Myocyte (in vitro differentiated cells): ENCODE measurements at regions not wholly inside any gene's neighbourhood (a gene's known extent, or its start where the extent isn't known, plus 50 kb on each side); places are given as distances from the start of the nearest gene placed in this dataset.

ENCODE experiments used
- DNase-seq: peaks from one replicate; pipeline ENCODE4 v3.0.0-alpha.2; 2012; ENCODE audit warnings: low read depth

DNA sequence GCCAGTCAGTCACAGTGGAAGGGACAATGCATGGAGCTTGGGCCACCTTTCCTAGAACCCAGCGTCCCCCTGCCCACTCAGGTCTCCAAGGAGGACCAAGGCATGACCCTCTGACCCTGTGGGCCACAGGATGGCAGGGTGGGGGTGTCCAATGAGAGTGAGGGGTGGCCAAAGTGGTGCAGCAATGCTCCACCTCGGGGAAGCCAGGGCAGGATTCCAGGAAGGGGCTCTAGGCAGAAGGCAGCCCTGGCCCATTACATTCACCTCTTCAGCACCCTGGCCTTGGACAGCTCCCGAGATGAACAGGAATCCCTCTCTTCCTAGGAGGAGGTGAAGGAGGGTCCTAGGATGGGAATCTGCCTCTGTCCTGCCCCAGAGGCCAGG, 597.5 kb downstream of the BRD1 start:
- DNase-seq, result no peak

- no peak for DNase-seq
These were observed 598.0 kb downstream of the BRD1 start for GRCh38 chr22:49229483-49230193.

DNA sequence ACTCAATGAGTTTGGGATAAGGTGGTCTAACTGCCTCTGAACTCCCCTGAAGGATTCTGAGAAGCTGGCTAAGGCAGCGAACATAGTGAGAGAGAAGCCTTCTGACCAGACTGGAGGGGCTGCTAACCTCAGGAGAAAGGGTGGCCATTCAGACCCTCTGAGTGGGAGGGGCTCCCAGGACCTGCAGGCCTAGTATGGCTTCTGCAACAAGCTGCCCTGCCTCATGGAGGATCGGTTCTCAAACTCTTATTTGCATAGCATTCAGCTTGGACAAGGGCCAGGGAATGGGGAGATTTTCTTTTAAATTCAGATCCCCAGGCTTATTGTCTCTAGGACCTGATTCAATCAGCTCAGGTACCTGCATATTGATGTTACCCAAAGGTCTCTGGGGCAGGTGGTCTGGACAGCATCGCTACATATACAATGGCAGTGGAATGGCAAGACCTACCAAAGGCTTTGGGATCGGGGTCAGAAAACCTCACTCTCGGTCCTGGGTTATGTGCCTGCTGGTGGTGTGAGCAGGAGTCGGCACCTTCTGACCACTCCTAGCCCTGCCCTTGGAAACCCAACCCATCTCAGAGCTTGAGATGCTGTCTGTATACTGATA, 599.1 kb downstream of the BRD1 start:
- DNase-seq, result no peak

GRCh38 chr22:49227670-49228069, 600.0 kb downstream of the BRD1 start:
- DNase-seq, result no peak

DNA sequence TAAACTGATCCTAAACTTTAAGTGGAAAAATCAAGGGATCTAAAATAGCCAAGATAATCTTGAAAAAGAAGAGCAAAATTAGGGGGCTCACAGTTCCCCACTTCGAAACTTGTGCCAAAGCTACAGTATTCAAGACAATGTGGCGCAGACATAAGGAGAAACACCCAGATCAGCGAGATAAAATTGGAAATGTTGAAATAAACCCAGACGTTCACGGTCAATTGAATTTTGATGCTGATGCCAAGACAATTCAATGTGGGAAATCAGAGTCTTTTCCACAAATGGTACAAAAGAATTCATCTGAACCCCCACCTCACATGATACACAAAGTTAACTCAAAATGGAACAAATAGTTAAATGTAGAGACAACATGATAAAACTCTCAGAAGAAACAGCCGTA, 601.6 kb downstream of the BRD1 start:
- DNase-seq, result no peak

GRCh38 chr22:49224243-49224642, 603.4 kb downstream of the BRD1 start:
- DNase-seq, result no peak

GRCh38 chr22:49218142-49218541, 609.5 kb downstream of the BRD1 start:
- DNase-seq, result no peak

DNA sequence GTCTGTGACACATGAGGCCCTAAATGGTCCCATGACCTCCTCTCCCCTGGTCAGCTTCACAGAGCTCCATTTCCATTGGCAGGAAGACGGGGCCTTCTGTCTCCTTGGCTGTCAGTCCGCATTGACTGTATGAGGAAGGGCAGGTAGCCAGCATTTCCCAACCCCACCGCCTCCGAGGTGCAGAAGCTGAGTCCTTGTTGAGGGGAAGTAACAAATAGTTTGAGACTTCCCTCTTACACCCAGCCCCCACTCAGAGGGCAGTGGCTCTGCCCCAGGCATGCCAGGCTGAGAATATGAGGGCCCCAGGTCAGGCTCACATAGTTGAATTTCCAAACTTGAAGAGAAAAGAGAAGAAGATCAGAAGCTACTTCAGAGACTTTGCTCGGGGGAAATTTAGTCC, 611.1 kb downstream of the BRD1 start:
- DNase-seq, result no peak

GRCh38 chr22:49215840-49216239, 611.8 kb downstream of the BRD1 start:
- no peak for DNase-seq

GRCh38 chr22:49214976-49215375, 612.7 kb downstream of the BRD1 start:
- DNase-seq, result no peak

DNA sequence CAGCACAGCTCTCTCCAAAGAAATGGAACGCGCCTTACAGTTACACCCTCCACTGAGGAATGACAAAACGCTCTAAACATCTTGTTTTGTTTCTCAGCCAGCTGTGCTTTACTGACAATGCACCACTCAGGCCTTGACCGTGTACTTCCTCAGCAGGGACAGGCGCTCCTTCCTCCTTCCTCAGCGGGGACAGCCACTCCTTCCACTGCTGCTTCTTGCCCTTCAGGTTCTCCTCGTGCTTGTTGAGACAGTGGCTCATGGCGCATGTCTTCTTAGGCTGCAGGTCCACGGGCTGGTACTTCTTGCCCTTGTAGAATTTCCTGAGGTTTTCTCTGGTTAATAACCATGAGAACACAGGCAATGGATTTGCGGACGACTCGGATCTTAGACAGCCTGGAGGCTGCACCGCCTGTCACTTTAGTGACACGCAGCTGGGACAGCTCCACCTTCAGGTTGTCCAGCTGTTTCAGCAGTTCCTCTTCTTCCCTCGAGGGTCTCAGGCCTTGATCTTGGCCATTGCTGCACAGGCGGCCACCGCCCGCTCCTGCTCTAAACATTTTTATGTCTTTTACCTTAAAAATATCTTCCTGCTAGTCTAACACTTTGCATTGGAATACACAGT, 613.8 kb downstream of the BRD1 start:
- no peak for DNase-seq

DNA sequence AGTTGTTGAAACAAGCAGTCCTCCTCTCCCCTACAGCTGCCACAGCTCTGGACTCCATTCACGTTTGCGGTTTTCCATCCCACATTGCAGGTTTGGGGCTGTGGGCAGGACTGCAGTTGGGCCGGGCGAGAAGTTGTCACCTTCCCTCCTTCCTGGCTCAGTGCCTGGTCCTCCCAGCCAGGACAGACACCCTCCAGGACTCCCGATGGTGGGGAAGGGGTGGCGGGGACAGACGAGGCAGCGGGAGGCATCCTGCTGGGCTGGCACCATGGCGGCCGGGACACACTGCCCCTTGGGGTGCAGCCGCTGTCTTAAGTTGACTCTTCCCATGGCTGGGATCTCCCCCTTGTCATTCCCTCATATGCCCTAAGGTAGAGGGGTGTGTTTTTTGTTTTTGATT, 615.2 kb downstream of the BRD1 start:
- DNase-seq, result no peak

- no peak for DNase-seq
These were observed 615.7 kb downstream of the BRD1 start for GRCh38 chr22:49212002-49212401.

DNA sequence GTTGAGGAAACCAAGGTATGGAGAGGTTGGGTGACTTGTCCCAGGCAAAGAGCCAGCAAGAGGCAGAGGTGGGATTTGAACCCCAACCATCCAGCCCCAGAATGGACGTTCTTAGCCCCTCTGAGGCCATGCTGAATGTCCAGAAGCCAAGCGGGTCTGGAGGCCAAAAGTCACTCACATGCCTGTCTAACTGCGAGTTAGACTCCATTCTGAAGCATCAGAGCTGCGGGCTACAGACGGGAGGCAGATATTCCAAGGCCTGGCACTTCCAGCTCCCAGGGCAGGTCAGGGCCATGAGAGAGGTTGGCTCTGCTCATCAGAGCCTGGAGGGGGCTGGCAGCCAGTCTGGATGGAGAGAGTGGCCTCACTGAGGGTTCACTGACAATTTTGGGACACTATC, 616.5 kb downstream of the BRD1 start:
- no peak for DNase-seq

- no peak for DNase-seq
These were observed 617.1 kb downstream of the BRD1 start for GRCh38 chr22:49210606-49211005.

DNA sequence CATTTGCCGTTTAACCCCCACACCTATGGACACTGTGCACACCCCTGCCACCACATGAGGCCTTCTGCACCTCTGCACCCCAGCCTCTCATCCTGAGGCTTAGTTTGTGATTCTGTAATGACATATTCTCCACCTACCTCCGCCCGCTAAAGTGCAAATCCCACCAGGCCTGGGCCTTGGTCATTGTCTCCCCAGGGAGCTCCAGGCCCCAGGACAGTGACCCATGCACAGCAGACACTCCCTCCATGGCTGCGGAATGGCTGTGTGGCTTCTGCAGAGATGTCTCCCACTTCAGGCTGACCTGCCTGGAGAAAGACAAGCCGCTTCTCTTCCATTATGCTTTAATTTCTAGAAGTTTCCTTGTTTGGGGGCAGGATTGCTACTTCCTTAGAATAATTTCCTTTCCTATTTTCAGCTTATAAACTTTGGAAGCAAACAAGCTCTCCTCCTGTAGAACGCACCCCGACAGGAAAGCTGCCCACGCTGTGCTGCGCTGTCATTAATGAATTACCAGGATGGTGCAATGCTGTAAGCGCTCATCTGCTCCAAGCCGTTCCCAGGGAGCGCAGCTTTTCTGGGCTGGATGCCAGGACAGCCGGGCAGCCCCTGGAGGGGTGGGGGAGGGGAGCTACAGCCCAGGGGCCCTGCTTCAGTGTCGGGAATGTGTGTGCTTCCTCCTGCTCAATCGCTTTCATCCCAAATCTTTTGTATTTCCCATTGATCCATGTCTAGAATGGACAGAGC, 618.0 kb downstream of the BRD1 start:
- no peak for DNase-seq

- DNase-seq, result no peak
These were observed 618.9 kb downstream of the BRD1 start for GRCh38 chr22:49208768-49209252.

DNA sequence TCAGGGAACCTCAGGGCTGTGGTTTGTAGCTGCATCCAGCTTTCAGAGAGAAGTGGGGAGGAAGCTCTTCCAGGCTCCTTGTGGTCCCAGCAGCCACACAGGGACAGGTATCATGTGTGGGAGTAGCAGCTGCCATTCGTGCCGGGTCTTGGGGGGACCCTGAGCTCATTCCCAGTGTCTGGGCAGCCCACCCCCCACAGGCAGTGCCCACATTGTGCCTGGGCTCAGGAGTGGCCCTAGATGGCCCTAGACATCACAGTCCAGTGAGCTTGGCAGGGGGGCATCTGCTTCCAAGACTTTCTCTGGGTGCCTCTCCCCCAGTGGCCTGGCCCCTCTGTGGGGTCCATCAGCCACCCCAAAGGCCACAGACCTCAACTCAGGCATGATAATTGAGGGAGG, 619.7 kb downstream of the BRD1 start:
- no peak for DNase-seq

DNA sequence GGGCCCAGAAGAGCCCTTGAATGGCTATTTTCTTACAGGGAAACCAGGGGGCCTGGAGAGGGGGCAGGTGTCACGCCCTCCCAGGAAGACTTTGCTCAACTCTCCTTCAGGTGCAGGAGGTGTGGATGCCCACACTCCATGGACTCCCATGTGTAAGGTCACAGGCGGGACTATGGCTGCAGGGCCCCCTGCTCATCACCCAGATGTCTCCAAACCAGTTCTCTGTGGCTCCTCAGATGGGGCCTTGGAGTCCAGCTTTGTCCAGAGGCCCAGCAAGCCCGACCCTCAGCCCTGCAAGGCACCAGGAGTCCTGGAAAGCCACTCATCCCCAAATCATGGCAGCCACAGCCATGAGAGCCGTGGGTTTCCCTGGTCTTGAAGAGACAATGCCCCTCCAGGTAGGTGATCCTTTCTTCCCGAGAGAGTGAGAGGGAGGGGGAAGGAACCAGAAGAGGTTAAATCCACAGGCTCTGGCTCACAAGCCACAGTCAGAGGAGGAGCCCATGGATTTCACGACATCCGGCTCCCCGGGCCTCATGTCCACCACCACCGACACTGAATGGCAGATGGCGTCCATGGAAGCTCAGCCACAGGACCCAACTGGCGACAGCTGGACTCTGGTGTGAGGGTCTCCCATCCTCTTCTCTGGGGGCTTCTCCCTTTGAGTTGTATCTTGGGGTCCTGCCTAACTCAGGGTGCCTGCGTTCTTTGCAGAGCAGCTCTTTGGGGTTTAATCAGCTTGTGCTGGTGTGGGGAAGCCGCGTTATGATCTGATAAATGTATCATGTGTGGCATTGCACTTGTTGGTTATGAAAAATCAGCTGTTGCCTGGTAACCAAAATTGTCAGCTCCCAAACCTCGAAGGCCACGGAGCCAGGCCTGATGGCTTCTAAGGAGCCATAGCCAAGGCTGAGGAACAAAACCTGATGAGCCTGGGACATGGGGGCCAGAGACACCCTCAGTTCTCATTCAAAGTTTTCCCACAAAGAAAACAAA, 620.4 kb downstream of the BRD1 start:
- DNase-seq, result no peak

- DNase-seq, result no peak
These were observed 621.4 kb downstream of the BRD1 start for GRCh38 chr22:49206281-49206680.

DNA sequence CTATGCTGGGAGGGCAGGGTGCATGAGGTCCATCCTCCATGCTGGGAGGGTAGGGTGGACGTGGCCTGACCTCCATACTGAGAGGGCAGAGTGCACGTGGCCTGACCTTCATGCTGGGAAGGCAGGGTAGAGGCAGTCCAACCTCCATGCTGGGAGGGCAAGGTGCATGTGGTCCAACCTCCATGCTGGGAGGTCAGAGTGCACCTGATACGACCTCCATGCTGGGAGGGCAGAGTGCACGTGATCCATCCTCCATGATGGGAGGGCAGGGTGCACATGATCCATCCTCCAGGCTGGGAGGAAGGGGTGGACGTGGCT, 622.2 kb downstream of the BRD1 start:
- no peak for DNase-seq
